ENCODE measurements at regions not wholly inside any gene's neighbourhood (a gene's known extent, or its start where the extent isn't known, plus 50 kb on each side); places are given as distances from the start of the nearest gene placed in this dataset.

DNA sequence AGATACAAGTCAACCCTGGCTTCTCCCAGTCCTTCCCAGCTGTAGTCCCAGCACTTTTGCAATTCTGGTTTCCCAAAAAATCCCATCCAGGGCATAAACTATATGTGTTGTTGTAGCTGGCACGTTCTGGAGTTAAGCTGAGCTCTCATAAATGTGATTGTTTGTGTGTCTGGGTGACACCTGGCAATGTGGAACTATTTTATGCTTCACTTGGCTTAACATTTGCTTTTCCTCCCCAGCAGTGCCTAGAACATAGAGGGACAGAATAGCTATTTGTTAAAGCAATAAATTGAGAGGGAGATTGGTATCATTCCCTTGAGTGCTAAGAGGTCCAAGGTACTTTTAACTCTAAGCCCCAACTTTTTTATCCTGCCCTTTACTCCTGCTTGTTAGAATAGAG is 575.9 kb upstream of the NOX3 start:
- no peak for DNase-seq
- no peak for TF ChIP-seq POLR2A (IDR thresholded peaks at IDR 0.05)
- TF ChIP-seq CTCF (IDR thresholded peaks at IDR 0.05) = no peak
- no peak for TF ChIP-seq EP300 (IDR thresholded peaks at IDR 0.05)
- 39 to 41% (median 40%) methylated on average over 1 of the region's 1 CpG for WGBS, 3 donors

DNA sequence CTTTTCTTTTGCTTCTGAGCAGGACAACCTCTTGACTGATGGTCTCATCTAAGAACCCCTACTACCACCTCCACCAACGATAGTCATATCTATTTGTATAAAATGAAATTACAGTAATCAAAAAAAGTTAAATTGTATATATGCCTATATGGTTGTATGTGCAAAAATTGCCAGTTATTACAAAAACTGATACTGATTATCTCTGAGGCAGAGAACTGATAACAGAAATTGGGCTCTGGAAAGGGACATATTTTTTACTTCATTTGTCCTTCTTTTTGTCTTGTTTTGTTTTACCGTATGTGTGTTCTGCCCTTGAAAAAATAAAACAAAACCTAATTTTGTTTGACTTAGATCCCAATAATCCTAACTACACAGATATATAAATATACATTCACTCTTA is 574.4 kb upstream of the NOX3 start:
- DNase-seq = no peak
- Histone ChIP-seq H3K4me1 (ENCODE audit: insufficient read depth) (peaks cover 1% of the 10 kb centered on the region), H3K9me3 (no peaks in the 10 kb centered on the region), H3K27ac (no peak overlapping the region), H3K27me3 (no peaks in the 10 kb centered on the region), H3K4me3 (no peak overlapping the region), H3K36me3 (no peaks in the 10 kb centered on the region)
- no peak for TF ChIP-seq CTCF (IDR thresholded peaks at IDR 0.05)
- no peak for TF ChIP-seq EP300 (IDR thresholded peaks at IDR 0.05)
- TF ChIP-seq POLR2A (IDR thresholded peaks at IDR 0.05) = no peak
- WGBS, 3 donors = 31 to 61% (median 59%) methylated on average over 2 of the region's 2 CpGs
- intact Hi-C loops (cut with DNase I) = no loop called here

More for the DNA sequence above, 575.9 kb upstream of the NOX3 start:
- Histone ChIP-seq H3K27ac (no peak overlapping the region), H3K9me3 (no peaks in the 10 kb centered on the region), H3K4me3 (no peak overlapping the region), H3K27me3 (no peaks in the 10 kb centered on the region), H3K36me3 (no peaks in the 10 kb centered on the region), H3K4me1 (ENCODE audit: insufficient read depth) (peaks cover 1% of the 10 kb centered on the region)
- intact Hi-C loops (cut with DNase I) = no loop called here

DNA sequence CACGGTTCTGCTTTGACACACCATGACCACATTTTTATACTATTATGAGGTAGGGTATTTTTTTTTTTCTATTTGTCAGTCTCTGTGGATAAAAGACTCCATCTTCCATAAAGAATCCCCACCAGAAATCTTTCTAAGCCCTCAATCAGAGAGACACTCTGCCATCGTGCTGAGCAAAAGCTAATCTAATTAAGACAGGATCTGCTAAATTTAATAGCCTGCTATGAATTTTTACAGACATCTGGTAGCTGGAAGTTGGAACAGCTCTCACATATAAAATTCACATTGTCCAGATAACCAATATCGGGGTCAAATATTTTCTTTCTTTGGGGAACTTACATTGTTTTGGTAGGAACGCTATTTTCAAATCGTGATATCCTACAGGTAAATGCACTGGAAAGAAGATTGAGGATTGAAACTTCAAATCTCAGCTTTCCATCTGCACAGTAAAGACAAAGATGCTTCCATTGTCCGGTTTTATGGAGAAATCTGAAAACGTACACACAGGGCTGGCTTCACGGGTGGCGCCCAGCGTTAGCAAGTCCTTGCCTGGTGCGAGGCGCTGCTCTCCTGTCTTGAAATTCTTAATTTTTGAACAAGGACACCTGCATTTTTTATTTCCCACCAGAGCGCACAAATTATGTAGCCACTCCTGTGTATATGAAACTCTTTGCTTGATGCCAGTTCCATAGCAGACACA is 573.8 kb upstream of the NOX3 start:
- Histone ChIP-seq H3K27me3 (no peaks in the 10 kb centered on the region), H3K4me3 (no peak overlapping the region), H3K27ac (no peak overlapping the region), H3K36me3 (no peaks in the 10 kb centered on the region), H3K9me3 (no peaks in the 10 kb centered on the region), H3K4me1 (ENCODE audit: insufficient read depth) (peaks cover 1% of the 10 kb centered on the region)
- intact Hi-C loops (cut with DNase I) = no loop called here
- DNase-seq = no peak
- WGBS, 3 donors = 80 to 86% (median 84%) methylated on average over 13 of the region's 13 CpGs
- TF ChIP-seq EP300 (IDR thresholded peaks at IDR 0.05) (no peak), POLR2A (IDR thresholded peaks at IDR 0.05) (no peak), CTCF (IDR thresholded peaks at IDR 0.05) (no peak)

DNA sequence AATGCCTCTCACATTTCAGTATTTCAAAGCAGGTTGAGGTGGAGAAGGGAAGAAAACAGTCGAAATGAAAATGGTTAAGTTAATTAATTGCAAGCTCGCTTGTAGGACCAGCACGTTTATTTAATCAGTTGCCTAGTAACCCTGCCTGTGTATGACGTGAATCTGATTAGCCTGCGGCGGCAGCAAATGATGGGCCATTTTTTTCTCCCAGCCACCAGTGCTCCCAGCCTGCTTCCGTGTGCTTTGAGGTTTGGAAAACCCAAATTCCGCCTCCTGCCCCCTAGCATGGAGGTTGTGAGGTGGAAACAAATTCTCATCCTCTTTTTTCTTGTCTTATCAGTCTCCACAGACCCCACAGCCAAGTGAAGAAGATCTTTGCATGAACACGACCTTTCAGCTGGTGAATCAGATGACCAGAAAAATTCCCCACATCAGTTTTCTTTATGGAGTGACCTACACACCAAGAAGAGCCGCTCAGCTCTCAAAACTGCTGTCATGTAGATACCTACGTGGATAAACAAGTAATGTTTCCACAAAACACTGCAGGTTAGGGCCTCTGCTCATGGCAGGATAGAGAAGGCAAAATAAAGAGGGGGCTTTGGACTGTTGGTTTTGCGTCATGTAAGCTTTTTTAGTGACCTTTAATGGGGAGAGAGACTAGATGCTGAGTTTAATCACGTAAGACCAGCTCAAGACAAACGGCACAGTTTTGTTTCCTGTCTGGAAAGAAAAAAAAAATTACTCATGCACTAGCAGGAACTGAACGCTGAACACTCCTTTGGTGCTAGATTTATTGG is 572.9 kb upstream of the NOX3 start:
- WGBS, 3 donors = 76 to 77% (median 76%) methylated on average over 15 of the region's 15 CpGs
- Histone ChIP-seq H3K27ac (no peak overlapping the region), H3K9me3 (no peaks in the 10 kb centered on the region), H3K4me1 (ENCODE audit: insufficient read depth) (peaks cover 1% of the 10 kb centered on the region), H3K4me3 (no peak overlapping the region), H3K27me3 (no peaks in the 10 kb centered on the region), H3K36me3 (no peaks in the 10 kb centered on the region)
- no peak for DNase-seq
- TF ChIP-seq EP300 (IDR thresholded peaks at IDR 0.05) (no peak), POLR2A (IDR thresholded peaks at IDR 0.05) (no peak), CTCF (IDR thresholded peaks at IDR 0.05) (no peak)
- intact Hi-C loops (cut with DNase I) = no loop called here
